K562 (cell line): ENCODE measurements at regions not wholly inside any gene's neighbourhood (a gene's known extent, or its start where the extent isn't known, plus 50 kb on each side); places are given as distances from the start of the nearest gene placed in this dataset.

ENCODE experiments used
- ATAC-seq: fragments of 200-7000 bp; cut with Tn5 transposase; 3 replicates; pipeline ENCODE4 v1.9.1; 2020; ENCODE audit warnings: moderate library complexity
- BruUV-seq: library from RNA; stranded (reverse); fragments of 400-500 nt; replicated peaks from 2 replicates; lab custom pipeline; 2021; lab: Mats Ljungman, UMichigan
- CTCF ChIA-PET: fragments of 300-600 bp; formaldehyde crosslinking; extraction: SDS; loops from one replicate; lab custom pipeline; 2021; ENCODE audit warnings: low intra/inter-chr PET ratio; lab: Yijun Ruan, JAX
- POLR2A ChIA-PET: fragments of 300-600, 350-650 bp; sonication (Branson Sonifier 250); formaldehyde crosslinking; extraction: SDS; loops from one replicate; lab custom pipeline; 2021; ENCODE audit warnings: antibody characterized with exemption, inconsistent platforms; lab: Yijun Ruan, JAX
- DNase-seq, 4 experiments: peaks; one replicate each; pipeline versions ENCODE4 v3.0.0 to v3.0.0-alpha.2; 2011 to 2018; ENCODE audit warnings: low spot score in 3 of 4, mixed read lengths in 3 of 4; ENCODE audit errors: extremely low read depth in 1 of 4
- FAIRE-seq: peaks from 2 replicates; lab custom pipeline; 2011; peaks lifted over from hg19 to GRCh38; lab: Jason Lieb, UNC
- H2AFZ ChIP-seq: 2 replicates; pipeline ENCODE4 v1.6.0; 2011; ENCODE audit warnings: low read depth, low read length, control low read depth, inconsistent platforms
- H3K27ac ChIP-seq: fragments of 200-600 bp; 3 replicates; pipeline ENCODE4 v1.8.0; 2011; ENCODE audit warnings: low read depth, mild to moderate bottlenecking, control low read depth, inconsistent platforms, low read length, moderate library complexity, mixed read lengths; ENCODE audit errors: extremely low read depth
- H3K27me3 ChIP-seq, 2 experiments: fragments of 300-600 bp in 1 of 2; 2 replicates in 1 of 2; 3 replicates in 1 of 2; pipeline versions ENCODE4 v1.6.0 to v1.8.0; 2011; ENCODE audit warnings: inconsistent platforms in 2 of 2, low read length in 2 of 2, mild to moderate bottlenecking in 1 of 2, mixed read lengths in 1 of 2, moderate library complexity in 1 of 2; ENCODE audit not compliant: control insufficient read depth in 2 of 2, insufficient read depth in 2 of 2
- H3K36me3 ChIP-seq: fragments of 300-600 bp; 3 replicates; pipeline ENCODE4 v1.8.0; 2011; ENCODE audit warnings: mild to moderate bottlenecking, low read length, inconsistent platforms; ENCODE audit not compliant: control insufficient read depth, insufficient read depth
- H3K4me1 ChIP-seq, 2 experiments: fragments of 200-600 bp in 1 of 2; replicated peaks in 1 of 2; 2 replicates in 1 of 2; 3 replicates in 1 of 2; pipeline versions ENCODE4 v1.5.1 to v1.8.0; 2011; ENCODE audit warnings: inconsistent platforms in 2 of 2, low read length in 2 of 2, mild to moderate bottlenecking in 1 of 2, mixed read lengths in 1 of 2, moderate library complexity in 1 of 2; ENCODE audit not compliant: control insufficient read depth in 2 of 2, insufficient read depth in 2 of 2
- H3K4me2 ChIP-seq: 2 replicates; pipeline ENCODE4 v1.6.1; 2011; ENCODE audit warnings: low read length, control low read depth, inconsistent platforms, mixed read lengths; ENCODE audit not compliant: insufficient read depth
- H3K4me3 ChIP-seq: fragments of 200-600 bp; sonication (generic), shearing (Covaris generic); 2 replicates; pipeline ENCODE4 v1.5.1; 2016; ENCODE audit warnings: control low read depth, inconsistent platforms
- H3K79me2 ChIP-seq: fragments of 200-600 bp; 3 replicates; pipeline ENCODE4 v1.8.0; 2011; ENCODE audit warnings: low read length, inconsistent platforms; ENCODE audit not compliant: control insufficient read depth, insufficient read depth
- H3K9ac ChIP-seq, 2 experiments: 2 replicates each; pipeline versions ENCODE4 v1.6.0 to v1.6.1; 2011; ENCODE audit warnings: low read depth in 2 of 2, low read length in 2 of 2, control low read depth in 1 of 2, inconsistent platforms in 1 of 2, mild to moderate bottlenecking in 1 of 2, mixed read lengths in 1 of 2; ENCODE audit not compliant: insufficient read depth in 1 of 2
- H3K9me1 ChIP-seq: one replicate; pipeline ENCODE4 v1.6.0; 2011; ENCODE audit warnings: inconsistent platforms, mild to moderate bottlenecking, low read length, moderate library complexity; ENCODE audit not compliant: control insufficient read depth, insufficient read depth
- H3K9me3 ChIP-seq: replicated peaks from 2 replicates; pipeline ENCODE4 v1.5.1; 2011; ENCODE audit warnings: low read depth, low read length, inconsistent platforms; ENCODE audit not compliant: control insufficient read depth, insufficient read depth
- H4K20me1 ChIP-seq: replicated peaks from 2 replicates; pipeline ENCODE4 v1.6.1; 2011; ENCODE audit warnings: low read length, inconsistent platforms, mixed read lengths; ENCODE audit not compliant: control insufficient read depth, insufficient read depth
- ASH1L ChIP-seq: fragments of 450-650 bp; IDR thresholded peaks from 2 replicates; pipeline ENCODE4 v1.6.1; 2018; ENCODE audit warnings: borderline replicate concordance, mild to moderate bottlenecking, low read depth; ENCODE audit not compliant: partially characterized antibody
- ELF1 ChIP-seq: fragments of 200-800 bp; sonication (Bioruptor generic); IDR thresholded peaks from 2 replicates; pipeline ENCODE4 v1.6.1; 2016; ENCODE audit warnings: missing genetic modification characterization, missing compliant biosample characterization
- ETS1 ChIP-seq: conservative IDR thresholded peaks from 2 replicates; pipeline ENCODE4 v1.6.1; 2011; ENCODE audit warnings: low read depth, mild to moderate bottlenecking, low read length; ENCODE audit not compliant: control insufficient read depth
- HNRNPK ChIP-seq: fragments of 200-400 bp; formaldehyde crosslinking; IDR thresholded peaks from one replicate; pipeline ENCODE4 v1.6.1; 2018; ENCODE audit warnings: mild to moderate bottlenecking, low read depth, low read length; ENCODE audit not compliant: poor library complexity, severe bottlenecking
- MAFF ChIP-seq: IDR thresholded peaks from 2 replicates; pipeline ENCODE4 v1.6.1; 2012; ENCODE audit warnings: low read length, improper control_type of control experiment
- NR2C1 ChIP-seq, 2 experiments: fragments of 450-650 bp; IDR thresholded peaks; 2 replicates each; pipeline ENCODE4 v1.6.1; 2017; ENCODE audit warnings: mild to moderate bottlenecking in 2 of 2, antibody characterized with exemption in 1 of 2, inconsistent platforms in 1 of 2, missing compliant biosample characterization in 1 of 2, missing genetic modification characterization in 1 of 2
- RBM34 ChIP-seq: fragments of 200-400 bp; formaldehyde crosslinking; IDR thresholded peaks from 2 replicates; pipeline ENCODE4 v1.6.1; 2018; ENCODE audit warnings: low read length, borderline replicate concordance; ENCODE audit not compliant: insufficient read depth
- RREB1 ChIP-seq: fragments of 250-450 bp; sonication (Bioruptor Pico); IDR thresholded peaks from 2 replicates; pipeline ENCODE4 v1.4.0; 2020
- TCF3 ChIP-seq: sonication (generic); formaldehyde crosslinking; IDR thresholded peaks from 2 replicates; pipeline ENCODE4 v1.4.0; 2020; ENCODE audit warnings: mild to moderate bottlenecking, missing genetic modification reagents
- ZFP36 ChIP-seq: fragments of 150-350 bp; IDR thresholded peaks from 2 replicates; pipeline ENCODE4 v1.6.1; 2018; ENCODE audit warnings: low read length, low read depth; ENCODE audit not compliant: partially characterized antibody
- ZNF184 ChIP-seq: sonication (generic); formaldehyde crosslinking; IDR thresholded peaks from 2 replicates; pipeline ENCODE4 v1.5.0; 2020; ENCODE audit warnings: missing genetic modification reagents
- ZNF57 ChIP-seq: fragments of 450-650 bp; formaldehyde crosslinking; IDR thresholded peaks from 2 replicates; pipeline ENCODE4 v1.4.0; 2020; ENCODE audit warnings: mild to moderate bottlenecking, moderate library complexity
- ZNF717 ChIP-seq: fragments of 250-450 bp; sonication (Bioruptor Pico); IDR thresholded peaks from 2 replicates; pipeline ENCODE4 v1.5.0; 2021
- WGBS: fragments of 100-300 bp; shearing (Covaris generic); methylation state at CpG from one replicate; pipeline ENCODE4 v1.1.6; 2016; ENCODE audit warnings: low coverage, mixed read lengths; ENCODE audit not compliant: insufficient coverage; ENCODE audit errors: missing lambda C conversion rate; 5-methylcytosine and 5-hydroxymethylcytosine counted together
- in situ Hi-C: fragments of 300-500 bp; cut with MboI; formaldehyde crosslinking; loops from 4 replicates; pipeline ENCODE4 v1.15.0; 2018; ENCODE audit warnings: inconsistent platforms, mixed read lengths
- intact Hi-C: fragments of 100-400 bp; cut with micrococcal nuclease; formaldehyde crosslinking; loops from 2 replicates; pipeline ENCODE4 v1.14.2; 2022
- TF ChIP-seq, protein P1 (sequence below): fragments of 200-800 bp; sonication (Bioruptor generic); IDR thresholded peaks from 2 replicates; pipeline ENCODE4 v1.6.1; 2017; ENCODE audit warnings: missing genetic modification characterization, missing compliant biosample characterization

DNA sequence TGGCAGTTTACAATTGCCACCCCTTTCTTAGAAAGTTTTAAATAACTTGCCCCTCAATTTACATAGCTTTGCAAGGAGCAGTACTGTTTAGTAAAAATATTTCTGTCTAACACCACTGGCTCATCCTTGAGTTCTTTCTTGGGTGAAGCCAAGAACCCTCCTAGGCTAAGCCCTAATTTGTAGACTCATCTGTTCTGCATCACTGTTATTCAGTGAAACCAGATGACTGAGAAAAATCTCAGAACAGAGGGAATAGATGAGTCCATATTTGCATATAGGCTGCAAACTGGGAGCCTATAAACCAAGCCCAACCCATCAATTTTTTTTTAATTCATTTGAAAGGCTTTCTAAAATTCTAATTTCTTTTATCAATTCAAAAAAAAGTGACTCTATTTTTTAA, 161.4 kb upstream of the TFPI start (continued):
- TF ChIP-seq, protein P1, sequence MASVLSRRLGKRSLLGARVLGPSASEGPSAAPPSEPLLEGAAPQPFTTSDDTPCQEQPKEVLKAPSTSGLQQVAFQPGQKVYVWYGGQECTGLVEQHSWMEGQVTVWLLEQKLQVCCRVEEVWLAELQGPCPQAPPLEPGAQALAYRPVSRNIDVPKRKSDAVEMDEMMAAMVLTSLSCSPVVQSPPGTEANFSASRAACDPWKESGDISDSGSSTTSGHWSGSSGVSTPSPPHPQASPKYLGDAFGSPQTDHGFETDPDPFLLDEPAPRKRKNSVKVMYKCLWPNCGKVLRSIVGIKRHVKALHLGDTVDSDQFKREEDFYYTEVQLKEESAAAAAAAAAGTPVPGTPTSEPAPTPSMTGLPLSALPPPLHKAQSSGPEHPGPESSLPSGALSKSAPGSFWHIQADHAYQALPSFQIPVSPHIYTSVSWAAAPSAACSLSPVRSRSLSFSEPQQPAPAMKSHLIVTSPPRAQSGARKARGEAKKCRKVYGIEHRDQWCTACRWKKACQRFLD (CRISPR knock-in tag), result no peak
- TF ChIP-seq ZFP36 (no peak), ELF1 (tag) (no peak), ZNF57 (CRISPR knock-in tag) (no peak), HNRNPK (no peak), ASH1L (no peak), NR2C1 (IDR thresholded peaks at IDR 0.05) (no peak), NR2C1 (tag; IDR thresholded peaks at IDR 0.05) (no peak)

- no TSS peak for BruUV-seq
- Histone ChIP-seq H3K36me3 (no peaks in the 10 kb centered on the region), H3K4me3 (no peak overlapping the region), H2AFZ (no peak overlapping the region), H3K27ac (no peak overlapping the region), H3K4me2 (no peak overlapping the region), H4K20me1 (no peaks in the 10 kb centered on the region), H3K9me3 (no peaks in the 10 kb centered on the region), H3K9me1 (no peaks in the 10 kb centered on the region), H3K27me3 (no peaks in the 10 kb centered on the region), H3K4me1 (no peaks in the 10 kb centered on the region), H3K79me2 (no peaks in the 10 kb centered on the region), H3K9ac (no peak overlapping the region)
- no peak for DNase-seq
- intact Hi-C loops, result no loop called here
- POLR2A ChIA-PET, result interaction anchor here (1.0 kb wide), 1 partner anchor 15 kb away, joined by 3 read pairs; no protein-coding TSS in a partner anchor
- ATAC-seq, result no peak
- in situ Hi-C loops, result no loop called here
- FAIRE-seq, result no peak
- CTCF ChIA-PET, result no interaction called here
- 5% methylated on average over 3 of the region's 3 CpGs for whole genome bisulfite sequencing
- TF ChIP-seq TCF3, result no peak
- no peak for TF ChIP-seq ZNF717 (CRISPR knock-in tag)
- no peak for TF ChIP-seq RREB1 (CRISPR knock-in tag)
- TF ChIP-seq RBM34, result no peak
- TF ChIP-seq MAFF, result no peak
- no peak for TF ChIP-seq ETS1
- no peak for TF ChIP-seq ZNF184 (CRISPR knock-in tag)
These were observed 162.1 kb upstream of the TFPI start for GRCh38 chr2:187716301-187716700.
